GM12864 (cell line): ENCODE measurements at regions not wholly inside any gene's neighbourhood (a gene's known extent, or its start where the extent isn't known, plus 50 kb on each side); places are given as distances from the start of the nearest gene placed in this dataset.

ENCODE experiments used
- DNase-seq: peaks from one replicate; pipeline ENCODE4 v3.0.0-alpha.2; 2011; ENCODE audit warnings: low read depth
- H3K4me3 ChIP-seq: 2 replicates; pipeline ENCODE4 v1.5.1; 2011; ENCODE audit warnings: mild to moderate bottlenecking, low read depth, low read length, control low read depth
- CTCF ChIP-seq: IDR thresholded peaks from 2 replicates; pipeline ENCODE4 v1.5.1; 2011; ENCODE audit warnings: low read depth, mild to moderate bottlenecking, moderate library complexity, low read length, control low read depth, inconsistent platforms; ENCODE audit errors: missing control alignments

GRCh38 chr10:21399392-21400035 is 126.0 kb downstream of the SKIDA1 start:
- no peak for DNase-seq
- TF ChIP-seq CTCF = no peak
- H3K4me3 ChIP-seq = no peak overlapping the region

GRCh38 chr10:21398563-21399231 is 126.8 kb downstream of the SKIDA1 start:
- no peak for DNase-seq

GRCh38 chr10:21396889-21397288 is 128.6 kb downstream of the SKIDA1 start:
- H3K4me3 ChIP-seq = no peak overlapping the region
- DNase-seq = no peak
- no peak for TF ChIP-seq CTCF

More at GRCh38 chr10:21398563-21399231, 126.8 kb downstream of the SKIDA1 start:
- no peak for TF ChIP-seq CTCF
- H3K4me3 ChIP-seq = no peak overlapping the region

- TF ChIP-seq CTCF = no peak
- no peak for DNase-seq
- H3K4me3 ChIP-seq = no peak overlapping the region
These were observed 131.6 kb downstream of the SKIDA1 start for GRCh38 chr10:21393931-21394330.

- no peak overlapping the region for H3K4me3 ChIP-seq
- DNase-seq = no peak
- no peak for TF ChIP-seq CTCF
These were observed 136.9 kb downstream of the SKIDA1 start for GRCh38 chr10:21388589-21388988.

GRCh38 chr10:21387868-21388267 is 137.6 kb downstream of the SKIDA1 start:
- no peak for DNase-seq
- no peak for TF ChIP-seq CTCF

More at GRCh38 chr10:21387868-21388267, 137.6 kb downstream of the SKIDA1 start:
- H3K4me3 ChIP-seq = no peak overlapping the region
